HG02610 (cell line): ENCODE measurements at regions not wholly inside any gene's neighbourhood (a gene's known extent, or its start where the extent isn't known, plus 50 kb on each side); places are given as distances from the start of the nearest gene placed in this dataset.

Experiments
- ATAC-seq: cut with Tn5 transposase; IDR thresholded peaks from one replicate; pipeline ENCODE4 v1.9.1; 2021; ENCODE audit warnings: mild to moderate bottlenecking, moderate library complexity; ENCODE audit not compliant: unreplicated experiment

- ATAC-seq = no peak
These were observed 234.7 kb upstream of the ADGRB3 start for GRCh38 chr6:68400396-68400795.

GRCh38 chr6:68391953-68392352 is 243.1 kb upstream of the ADGRB3 start:
- no peak for ATAC-seq

- ATAC-seq = no peak
These were observed 262.1 kb upstream of the ADGRB3 start for GRCh38 chr6:68372991-68373390.

GRCh38 chr6:68368845-68369244 is 266.2 kb upstream of the ADGRB3 start:
- no peak for ATAC-seq

- no peak for ATAC-seq
These were observed 270.7 kb upstream of the ADGRB3 start for GRCh38 chr6:68364271-68364805.

- no peak for ATAC-seq
These were observed 291.2 kb upstream of the ADGRB3 start for GRCh38 chr6:68343901-68344300.

GRCh38 chr6:68342286-68342685 is 292.8 kb upstream of the ADGRB3 start:
- ATAC-seq = no peak

- no peak for ATAC-seq
These were observed 295.5 kb upstream of the ADGRB3 start for GRCh38 chr6:68339488-68340131.

GRCh38 chr6:68333442-68333841 is 301.6 kb upstream of the ADGRB3 start:
- ATAC-seq = no peak

- no peak for ATAC-seq
These were observed 306.9 kb upstream of the ADGRB3 start for GRCh38 chr6:68328156-68328555.

- no peak for ATAC-seq
These were observed 308.3 kb upstream of the ADGRB3 start for GRCh38 chr6:68326762-68327161.

- ATAC-seq = no peak
These were observed 317.7 kb upstream of the ADGRB3 start for GRCh38 chr6:68317366-68317765.

GRCh38 chr6:68313911-68314310 is 321.2 kb upstream of the ADGRB3 start:
- peak; percentile 68 for ATAC-seq

- no peak for ATAC-seq
These were observed 327.8 kb upstream of the ADGRB3 start for GRCh38 chr6:68307301-68307700.

- no peak for ATAC-seq
These were observed 339.0 kb upstream of the ADGRB3 start for GRCh38 chr6:68296126-68296525.

GRCh38 chr6:68282646-68283045 is 352.4 kb upstream of the ADGRB3 start:
- ATAC-seq = no peak

GRCh38 chr6:68279793-68280557 is 355.1 kb upstream of the ADGRB3 start:
- ATAC-seq = no peak

GRCh38 chr6:68273297-68273696 is 361.8 kb upstream of the ADGRB3 start:
- no peak for ATAC-seq

- ATAC-seq = no peak
These were observed 378.7 kb upstream of the ADGRB3 start for GRCh38 chr6:68256391-68256790.

GRCh38 chr6:68252632-68253031 is 382.4 kb upstream of the ADGRB3 start:
- no peak for ATAC-seq

GRCh38 chr6:68247782-68248181 is 387.3 kb upstream of the ADGRB3 start:
- no peak for ATAC-seq

- ATAC-seq = no peak
These were observed 394.4 kb upstream of the ADGRB3 start for GRCh38 chr6:68240726-68241125.
